H1 (cell line): ENCODE measurements at regions not wholly inside any gene's neighbourhood (a gene's known extent, or its start where the extent isn't known, plus 50 kb on each side); places are given as distances from the start of the nearest gene placed in this dataset.

ENCODE experiments used
- CTCF ChIA-PET: fragments of 300-600 bp; sonication (Branson Sonifier 250); formaldehyde crosslinking; loops from one replicate; lab custom pipeline; 2021; ENCODE audit not compliant: partially characterized antibody; lab: Charles Lee
- POLR2A ChIA-PET: fragments of 300-600 bp; sonication (Branson Sonifier 250); formaldehyde crosslinking; loops from one replicate; lab custom pipeline; 2021; ENCODE audit warnings: inconsistent platforms; ENCODE audit not compliant: partially characterized antibody; lab: Charles Lee
- DNase-seq, 2 experiments: peaks; one replicate each; pipeline versions ENCODE4 v3.0.0 to v3.0.0-alpha.2; 2010 to 2022; ENCODE audit warnings: low spot score in 2 of 2, low read depth in 1 of 2, mixed read lengths in 1 of 2
- FAIRE-seq: peaks from 2 replicates; lab custom pipeline; 2011; peaks lifted over from hg19 to GRCh38; lab: Jason Lieb, UNC
- H2AFZ ChIP-seq: 2 replicates; pipeline ENCODE4 v1.8.1; 2012; ENCODE audit warnings: low read length, inconsistent platforms
- H2AK5ac ChIP-seq: 2 replicates; pipeline ENCODE4 v1.6.1; 2013; ENCODE audit warnings: low read depth, low read length
- H2BK120ac ChIP-seq: replicated peaks from 2 replicates; pipeline ENCODE3; 2013; ENCODE audit warnings: low read depth, low read length, inconsistent platforms
- H2BK12ac ChIP-seq: 2 replicates; pipeline ENCODE4 v1.6.1; 2013; ENCODE audit warnings: low read depth, low read length
- H2BK15ac ChIP-seq: 2 replicates; pipeline ENCODE4 v1.6.1; 2013; ENCODE audit warnings: low read length
- H2BK20ac ChIP-seq: 2 replicates; pipeline ENCODE4 v1.6.1; 2013; ENCODE audit warnings: low read length
- H2BK5ac ChIP-seq: 2 replicates; pipeline ENCODE4 v1.6.1; 2013; ENCODE audit warnings: low read depth, low read length
- H3K14ac ChIP-seq: 2 replicates; pipeline ENCODE4 v1.6.1; 2013; ENCODE audit warnings: inconsistent platforms; ENCODE audit not compliant: insufficient read length
- H3K18ac ChIP-seq: 2 replicates; pipeline ENCODE4 v1.6.1; 2013; ENCODE audit warnings: low read length; ENCODE audit errors: extremely low read depth
- H3K23ac ChIP-seq: 2 replicates; pipeline ENCODE4 v1.6.1; 2013; ENCODE audit warnings: inconsistent platforms; ENCODE audit not compliant: insufficient read length
- H3K23me2 ChIP-seq: 2 replicates; pipeline ENCODE4 v1.6.1; 2013; ENCODE audit warnings: low read depth, low read length
- H3K27ac ChIP-seq: 2 replicates; pipeline ENCODE4 v1.6.1; 2011; ENCODE audit warnings: low read depth, low read length, inconsistent platforms
- H3K27me3 ChIP-seq, 4 experiments: replicated peaks in 1 of 4; 1 replicate in 1 of 4; 2 replicates in 3 of 4; pipeline versions ENCODE4 v1.6.1 to v1.8.1; 2011 to 2013; ENCODE audit warnings: low read length in 3 of 4, mild to moderate bottlenecking in 3 of 4, inconsistent platforms in 2 of 4, mixed read lengths in 2 of 4, moderate library complexity in 1 of 4; ENCODE audit not compliant: control insufficient read depth in 3 of 4, insufficient read depth in 3 of 4; ENCODE audit errors: extremely low read depth in 1 of 4
- H3K36me3 ChIP-seq, 4 experiments: 2 replicates each; pipeline versions ENCODE4 v1.6.1 to v1.8.1; 2011 to 2013; ENCODE audit warnings: mild to moderate bottlenecking in 4 of 4, low read length in 3 of 4, moderate library complexity in 2 of 4, control low read depth in 1 of 4, inconsistent platforms in 1 of 4; ENCODE audit not compliant: insufficient read depth in 4 of 4, control insufficient read depth in 2 of 4
- H3K4ac ChIP-seq: replicated peaks from 2 replicates; pipeline ENCODE3; 2013; ENCODE audit warnings: low read length, low read depth, mixed read lengths, inconsistent platforms; ENCODE audit not compliant: insufficient read length
- H3K4me1 ChIP-seq, 4 experiments: replicated peaks in 1 of 4; 1 replicate in 1 of 4; 2 replicates in 3 of 4; pipeline versions ENCODE4 v1.6.1 to v1.8.1; 2011 to 2013; ENCODE audit warnings: low read length in 3 of 4, inconsistent platforms in 2 of 4, mixed read lengths in 1 of 4; ENCODE audit not compliant: insufficient read depth in 4 of 4, control insufficient read depth in 3 of 4
- H3K4me2 ChIP-seq, 2 experiments: 2 replicates each; pipeline versions ENCODE4 v1.6.1 to v1.8.1; 2011 to 2013; ENCODE audit warnings: low read depth in 2 of 2, low read length in 2 of 2, control low read depth in 1 of 2, inconsistent platforms in 1 of 2, mild to moderate bottlenecking in 1 of 2; ENCODE audit not compliant: insufficient read depth in 1 of 2
- H3K4me3 ChIP-seq, 4 experiments: fragments of 200-600, 300-600 bp in 1 of 4; sonication (generic), shearing (Covaris generic), sonication (Bioruptor Twin) in 1 of 4; 2 replicates each; pipeline versions ENCODE4 v1.5.1 to v1.8.1; 2011 to 2016; ENCODE audit warnings: low read length in 4 of 4, low read depth in 3 of 4, control low read depth in 2 of 4, inconsistent platforms in 2 of 4, mild to moderate bottlenecking in 2 of 4, mixed read lengths in 1 of 4, moderate library complexity in 1 of 4; ENCODE audit not compliant: insufficient read depth in 2 of 4; ENCODE audit errors: extremely low read depth in 1 of 4
- H3K56ac ChIP-seq: replicated peaks from 2 replicates; pipeline ENCODE3; 2013; ENCODE audit warnings: low read depth, mild to moderate bottlenecking, mixed read lengths, low read length, inconsistent platforms; ENCODE audit not compliant: insufficient read length
- H3K79me1 ChIP-seq: 2 replicates; pipeline ENCODE4 v1.6.1; 2013; ENCODE audit warnings: low read depth, low read length, control low read depth
- H3K79me2 ChIP-seq, 2 experiments: 2 replicates each; pipeline versions ENCODE4 v1.6.1 to v1.8.1; 2012 to 2013; ENCODE audit warnings: low read length in 2 of 2, mild to moderate bottlenecking in 2 of 2, inconsistent platforms in 1 of 2; ENCODE audit not compliant: insufficient read depth in 2 of 2, control insufficient read depth in 1 of 2
- H3K9ac ChIP-seq, 4 experiments: replicated peaks in 1 of 4; 1 replicate in 1 of 4; 2 replicates in 3 of 4; pipeline versions ENCODE4 v1.6.1 to v1.8.1; 2011 to 2013; ENCODE audit warnings: low read depth in 3 of 4, low read length in 3 of 4, control low read depth in 2 of 4, mild to moderate bottlenecking in 2 of 4, moderate library complexity in 2 of 4, inconsistent platforms in 1 of 4; ENCODE audit errors: extremely low read depth in 1 of 4
- H3K9me3 ChIP-seq, 2 experiments: 2 replicates each; pipeline versions ENCODE4 v1.6.1 to v1.8.1; 2012 to 2013; ENCODE audit warnings: mild to moderate bottlenecking in 2 of 2, moderate library complexity in 2 of 2, control low read depth in 1 of 2, inconsistent platforms in 1 of 2, low read depth in 1 of 2, low read length in 1 of 2, mixed read lengths in 1 of 2; ENCODE audit not compliant: insufficient read depth in 2 of 2
- H4K20me1 ChIP-seq, 2 experiments: replicated peaks in 1 of 2; 2 replicates each; pipeline versions ENCODE3 to v1.8.1; 2011 to 2013; ENCODE audit warnings: inconsistent platforms in 2 of 2, low read length in 2 of 2, mild to moderate bottlenecking in 1 of 2; ENCODE audit not compliant: insufficient read depth in 2 of 2, control insufficient read depth in 1 of 2
- H4K5ac ChIP-seq: 2 replicates; pipeline ENCODE4 v1.6.1; 2013; ENCODE audit warnings: low read length, low read depth, mixed read lengths, inconsistent platforms; ENCODE audit not compliant: insufficient read length
- H4K8ac ChIP-seq: 2 replicates; pipeline ENCODE4 v1.8.0; 2013; ENCODE audit warnings: mild to moderate bottlenecking, moderate library complexity, low read length, inconsistent platforms; ENCODE audit not compliant: insufficient read depth; ENCODE audit errors: extremely low read depth
- H4K91ac ChIP-seq: replicated peaks from 2 replicates; pipeline ENCODE3; 2013; ENCODE audit warnings: low read length, mixed read lengths, inconsistent platforms; ENCODE audit not compliant: insufficient read length
- PHF8 ChIP-seq: fragments of 200-600 bp; sonication (generic); conservative IDR thresholded peaks from 2 replicates; pipeline ENCODE4 v1.7.1; 2012; ENCODE audit warnings: low read depth, mild to moderate bottlenecking, inconsistent platforms, low read length, moderate library complexity
- WGBS, 2 experiments: shearing (Covaris generic) in 1 of 2; methylation state at CpG; one replicate each; pipeline versions ENCODE4 v1.1.6 to v1.1.7; 2013 to 2015; ENCODE audit warnings: low lambda C conversion rate in 2 of 2, mixed read lengths in 2 of 2, inconsistent platforms in 1 of 2, low coverage in 1 of 2, missing lambda C conversion rate in 1 of 2; ENCODE audit not compliant: insufficient replicate concordance in 2 of 2, insufficient coverage in 1 of 2, insufficient read length in 1 of 2; ENCODE audit errors: extremely low coverage in 1 of 2, missing lambda C conversion rate in 1 of 2; 5-methylcytosine and 5-hydroxymethylcytosine counted together

DNA sequence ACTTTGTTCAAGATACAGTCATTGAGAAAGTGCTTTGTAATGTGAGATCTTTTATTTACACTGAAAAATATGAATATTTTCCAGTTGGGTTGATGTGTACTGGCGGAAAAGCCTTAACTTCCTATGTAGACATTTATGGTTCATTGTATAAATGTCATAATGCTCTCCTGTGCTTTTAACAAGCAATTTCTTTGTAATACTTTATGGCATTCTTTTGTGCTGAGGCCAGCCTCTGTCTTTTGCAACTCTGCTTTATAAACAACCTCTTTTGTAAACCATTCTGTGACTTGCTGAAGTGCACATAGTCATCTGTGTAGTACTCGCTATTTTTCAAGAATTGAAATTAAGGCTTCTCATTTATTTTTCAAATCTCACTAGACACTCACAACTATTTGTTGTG is 291.2 kb downstream of the CDH11 start:
- no peak overlapping the region for H2AFZ ChIP-seq
- H3K4me1 ChIP-seq: no peaks in the 10 kb centered on the region
- H3K9me3 ChIP-seq: peaks cover 8 to 11% of the 10 kb centered on the region in 2 experiments
- FAIRE-seq (no peak), DNase-seq (no peak)
- H4K20me1 ChIP-seq: no peaks in the 10 kb centered on the region
- no peak overlapping the region for H2BK120ac ChIP-seq
- no peak overlapping the region for H2AK5ac ChIP-seq
- H3K79me2 ChIP-seq: no peaks in the 10 kb centered on the region
- H3K36me3 ChIP-seq: no peaks in the 10 kb centered on the region
- H3K18ac ChIP-seq: no peak overlapping the region
- ChIA-PET POLR2A (interaction anchor here (0.8 kb wide), 1 partner anchor 191 kb away, joined by 3 read pairs; no protein-coding TSS in a partner anchor), CTCF (interaction anchor here (0.5 kb wide), 1 partner anchor 73 kb away, joined by 3 read pairs; no protein-coding TSS in a partner anchor)
- no peak overlapping the region for H3K27ac ChIP-seq
- no peaks in the 10 kb centered on the region for H3K23me2 ChIP-seq
- H3K9ac ChIP-seq: no peak overlapping the region
- no peak overlapping the region for H3K4ac ChIP-seq
- no peaks in the 10 kb centered on the region for H3K27me3 ChIP-seq
- no peak overlapping the region for H4K91ac ChIP-seq
- H3K79me1 ChIP-seq: no peaks in the 10 kb centered on the region
- H3K23ac ChIP-seq: no peak overlapping the region
- no peak overlapping the region for H2BK15ac ChIP-seq
- no peak overlapping the region for H4K5ac ChIP-seq
- no peak overlapping the region for H2BK12ac ChIP-seq
- H3K4me3 ChIP-seq: no peak overlapping the region
- H3K4me2 ChIP-seq: no peak overlapping the region
- 90% methylated on average over 2 of the region's 2 CpGs; no CpG with 5 or more reads in 1 of the 2 experiments for WGBS, 2 experiments
- no peak overlapping the region for H2BK20ac ChIP-seq
- no peak overlapping the region for H3K14ac ChIP-seq
- H3K56ac ChIP-seq: no peak overlapping the region
- H4K8ac ChIP-seq: no peak overlapping the region
- TF ChIP-seq PHF8: no peak
- no peak overlapping the region for H2BK5ac ChIP-seq
